SW 1271 (cell line): ENCODE measurements at regions not wholly inside any gene's neighbourhood (a gene's known extent, or its start where the extent isn't known, plus 50 kb on each side); places are given as distances from the start of the nearest gene placed in this dataset.
"Not testable (repeated sequence)": the region's sequence is repeated elsewhere in the genome, so short reads cannot be mapped to it uniquely, and the experiment has no call there.

ENCODE experiments used
- DNase-seq, 2 experiments: peaks; one replicate each; lab custom pipeline; 2025; lab: John Stamatoyannopoulos, UW

- no peak for DNase-seq
These were observed 162.3 kb upstream of the ARHGAP20 start for GRCh38 chr11:110874437-110875030.

DNA sequence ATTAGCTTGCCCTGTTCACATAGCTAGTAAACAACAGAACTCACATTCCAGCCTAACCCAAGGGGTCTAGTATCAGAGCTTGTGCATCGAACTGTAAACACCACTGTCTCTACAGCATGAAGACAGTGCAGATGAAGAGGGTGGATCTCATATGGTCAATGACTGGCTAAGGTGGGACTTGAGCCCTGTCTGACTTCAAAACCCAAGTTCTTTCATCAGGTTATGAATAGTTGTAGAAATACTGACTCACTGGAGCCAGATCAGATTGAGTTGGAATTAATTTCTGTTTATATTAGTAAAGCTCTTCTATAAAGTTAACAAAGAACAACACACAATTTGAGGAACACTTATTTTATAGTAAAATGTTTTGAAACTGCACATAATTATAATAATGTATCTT is 161.7 kb upstream of the ARHGAP20 start:
- no peak for DNase-seq

DNA sequence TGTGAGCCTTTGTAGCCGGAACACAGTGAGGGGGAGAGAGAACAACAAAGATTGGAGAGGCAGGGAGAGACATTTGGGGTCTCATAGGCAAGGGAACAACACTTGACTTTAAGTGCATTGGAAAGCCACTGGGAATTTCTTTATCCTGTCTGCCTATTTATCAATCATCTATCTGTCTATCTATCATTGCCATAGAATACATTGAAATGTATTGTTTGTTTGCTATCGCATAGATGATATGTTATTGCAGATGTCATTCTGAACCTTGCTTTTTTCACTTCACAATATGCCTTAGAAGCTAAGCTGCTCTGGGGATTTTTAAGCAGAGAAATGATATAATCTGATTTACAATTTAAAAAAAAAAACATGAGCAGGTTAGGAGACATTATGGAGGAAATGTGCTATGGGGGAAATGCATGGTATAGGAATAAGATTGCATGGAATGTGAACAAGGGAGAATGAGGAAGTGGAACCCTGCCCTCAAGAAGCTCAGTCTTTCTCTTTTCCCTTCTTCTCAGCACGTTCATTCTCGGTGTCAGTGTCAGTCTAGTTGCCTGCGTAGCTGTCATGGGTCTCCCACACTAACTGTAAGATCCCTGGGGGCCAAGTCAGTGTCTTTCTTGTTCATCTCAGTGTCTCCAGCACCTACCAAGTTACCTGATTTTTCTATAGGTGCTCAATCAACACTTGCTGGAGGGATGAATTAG is 158.7 kb upstream of the ARHGAP20 start:
- no peak for DNase-seq

DNA sequence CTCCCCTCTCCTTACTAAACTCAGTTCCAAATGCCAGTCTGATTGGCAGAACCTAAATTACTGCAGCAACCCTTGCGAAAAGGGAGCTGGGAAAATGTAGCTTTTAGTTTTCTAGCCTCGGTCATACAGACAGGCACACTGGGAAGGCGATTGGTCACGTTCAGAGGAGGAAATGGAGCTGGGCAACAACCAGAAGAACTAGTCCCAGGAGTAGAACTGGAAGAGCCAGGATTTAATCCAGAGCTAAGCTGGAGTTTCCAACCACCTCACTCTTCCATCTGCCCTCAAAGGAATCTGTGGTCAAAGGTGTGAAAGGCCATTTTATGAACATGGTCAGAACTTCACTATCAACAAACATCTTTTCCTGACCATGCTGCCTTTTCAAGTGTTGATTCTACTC is 155.7 kb upstream of the ARHGAP20 start:
- DNase-seq: no peak

DNA sequence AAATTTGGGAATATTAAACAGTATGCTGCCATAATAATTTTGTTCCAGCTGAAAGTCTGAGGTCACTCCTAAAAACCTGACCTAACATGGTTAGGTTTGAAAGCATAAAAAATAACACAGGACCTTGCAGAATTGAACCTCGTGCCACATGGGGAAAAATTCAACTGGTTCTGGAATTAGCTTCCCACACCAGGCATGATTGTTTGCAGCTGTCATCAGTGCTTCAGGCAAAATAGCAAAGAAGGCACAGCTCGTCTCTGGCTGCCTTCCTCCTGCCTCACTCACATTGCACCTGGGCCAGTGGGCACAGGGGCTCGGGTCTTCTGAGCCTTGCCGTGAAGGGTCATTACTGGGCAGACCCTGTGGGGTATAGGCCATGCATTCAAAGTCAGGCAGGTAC is 153.8 kb upstream of the ARHGAP20 start:
- no peak for DNase-seq

GRCh38 chr11:110862407-110862806 is 150.2 kb upstream of the ARHGAP20 start:
- DNase-seq: no peak

GRCh38 chr11:110860461-110860860 is 148.2 kb upstream of the ARHGAP20 start:
- DNase-seq: no peak

GRCh38 chr11:110859998-110860397 is 147.8 kb upstream of the ARHGAP20 start:
- no peak for DNase-seq

GRCh38 chr11:110859240-110859840 is 147.1 kb upstream of the ARHGAP20 start:
- DNase-seq: no peak

DNA sequence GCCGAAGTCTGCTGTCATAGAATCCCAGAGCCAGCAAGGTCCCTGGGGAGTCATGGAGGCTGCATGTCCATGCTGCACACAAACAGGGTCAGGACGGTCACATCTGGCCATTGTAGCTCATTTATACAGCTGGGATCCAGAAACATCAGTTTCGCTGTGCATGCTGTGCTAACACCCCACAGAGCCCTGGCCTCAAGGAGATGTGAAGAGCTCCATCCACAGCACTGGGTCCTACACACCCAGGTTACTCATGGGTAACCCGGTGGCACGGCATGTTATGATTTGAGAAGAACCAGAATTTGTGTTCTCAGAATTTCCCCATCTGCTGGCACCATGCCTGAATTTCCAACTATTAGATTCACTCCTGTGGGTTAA is 146.3 kb upstream of the ARHGAP20 start:
- DNase-seq: no peak

DNA sequence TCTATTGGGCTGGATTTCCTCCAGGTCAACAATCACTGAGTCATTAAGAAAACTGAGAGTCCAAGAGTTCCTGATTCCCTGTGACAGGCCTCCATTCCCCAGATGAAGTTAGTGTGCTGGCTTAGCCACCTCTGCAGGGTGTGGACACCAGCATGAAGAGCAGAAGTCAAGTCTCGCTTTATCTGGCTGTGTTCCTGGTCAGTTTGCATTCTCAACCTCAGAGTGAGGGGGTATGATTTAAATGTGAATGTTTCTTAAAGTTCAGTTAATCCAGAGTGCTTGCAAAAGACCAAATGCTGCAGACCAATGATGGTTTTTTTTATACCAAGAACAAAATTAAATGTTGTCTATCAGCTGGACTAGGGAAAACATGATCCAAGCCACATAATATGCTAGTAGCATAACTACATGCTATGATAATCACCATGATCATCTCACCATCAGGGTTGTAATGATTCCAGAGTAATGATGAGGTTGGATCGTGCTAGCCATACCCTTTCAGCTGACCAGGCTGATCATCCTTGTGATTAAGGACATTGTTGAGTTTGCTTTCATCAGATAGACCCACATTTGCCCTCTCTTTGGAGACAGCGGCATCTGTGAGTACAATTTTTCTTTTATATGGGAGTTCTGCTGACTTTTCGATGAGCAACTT is 145.8 kb upstream of the ARHGAP20 start:
- no peak for DNase-seq

DNA sequence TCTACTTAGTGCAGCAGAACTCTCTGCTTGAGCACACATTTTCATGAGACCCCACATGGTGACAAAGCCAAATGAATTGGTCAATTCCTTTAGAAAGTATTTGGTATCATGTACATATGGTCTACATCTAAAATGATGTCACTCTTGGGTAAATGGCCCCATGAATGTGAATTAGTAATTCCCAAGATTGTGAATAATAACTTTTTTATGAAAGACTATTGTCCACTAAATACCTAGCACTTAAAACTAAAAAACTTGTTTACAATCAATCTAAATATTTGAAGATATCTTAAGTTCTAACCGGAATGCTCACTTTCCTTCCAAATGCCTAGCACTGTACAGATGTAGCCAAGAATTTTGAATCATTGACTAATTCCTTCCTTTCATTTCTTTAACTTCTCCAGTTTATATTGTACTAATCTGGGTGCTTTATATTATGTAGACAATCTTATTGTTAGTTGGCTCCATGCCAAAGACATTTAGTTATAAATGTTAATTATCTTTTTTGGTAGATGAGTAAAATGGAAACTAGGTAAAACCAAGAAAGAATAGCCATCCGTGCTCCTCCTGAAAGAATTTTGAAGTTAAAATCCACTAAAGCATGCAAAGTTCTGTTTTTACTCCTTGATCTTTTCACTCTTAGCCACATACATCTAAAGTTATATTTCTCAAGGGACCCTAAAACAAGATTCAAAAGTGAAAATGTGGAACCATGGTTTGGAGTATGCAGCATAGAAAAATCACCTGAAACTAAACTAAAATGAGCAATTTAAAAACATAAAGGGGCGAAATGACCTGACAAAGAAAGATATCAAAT is 145.0 kb upstream of the ARHGAP20 start:
- DNase-seq: no peak

DNA sequence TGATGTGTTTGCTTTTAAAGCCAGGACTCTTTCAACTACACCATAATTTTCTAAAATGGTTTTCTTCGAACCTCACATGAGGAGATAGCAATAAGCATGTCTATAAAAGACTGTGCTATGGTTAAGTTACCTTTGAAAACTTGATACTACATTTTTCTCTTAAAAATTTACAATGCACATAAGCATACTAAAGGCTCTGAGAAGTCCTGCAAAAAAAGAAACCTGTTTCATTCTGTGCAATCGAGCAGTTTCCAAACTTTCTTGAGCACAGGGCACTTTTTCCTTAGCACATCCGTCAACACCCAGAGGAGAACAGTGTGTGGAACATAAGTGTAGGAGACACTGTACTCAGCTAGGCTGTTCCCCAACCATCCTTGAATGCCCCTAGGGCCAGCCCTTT is 144.1 kb upstream of the ARHGAP20 start:
- no peak for DNase-seq

DNA sequence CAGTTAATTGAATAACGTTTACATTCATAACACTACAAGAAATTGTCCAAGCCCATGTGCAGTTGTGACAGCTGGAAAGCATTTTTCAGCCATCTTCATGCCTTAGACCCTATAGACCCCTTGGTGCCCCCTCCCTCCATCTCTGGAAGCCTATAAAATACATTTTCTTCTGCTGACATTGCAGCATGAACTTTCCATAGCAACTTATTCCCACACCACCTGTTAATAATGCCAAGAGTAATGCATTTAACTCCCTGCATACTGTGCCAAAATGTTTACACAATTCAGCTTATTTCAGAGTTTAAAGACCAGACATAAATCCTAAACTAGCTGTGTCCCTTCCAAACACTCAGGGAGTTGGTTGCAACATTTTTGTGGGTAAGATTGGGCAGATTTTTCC is 143.0 kb upstream of the ARHGAP20 start:
- no peak for DNase-seq

- DNase-seq: no peak
These were observed 140.8 kb upstream of the ARHGAP20 start for GRCh38 chr11:110852921-110853490.

DNA sequence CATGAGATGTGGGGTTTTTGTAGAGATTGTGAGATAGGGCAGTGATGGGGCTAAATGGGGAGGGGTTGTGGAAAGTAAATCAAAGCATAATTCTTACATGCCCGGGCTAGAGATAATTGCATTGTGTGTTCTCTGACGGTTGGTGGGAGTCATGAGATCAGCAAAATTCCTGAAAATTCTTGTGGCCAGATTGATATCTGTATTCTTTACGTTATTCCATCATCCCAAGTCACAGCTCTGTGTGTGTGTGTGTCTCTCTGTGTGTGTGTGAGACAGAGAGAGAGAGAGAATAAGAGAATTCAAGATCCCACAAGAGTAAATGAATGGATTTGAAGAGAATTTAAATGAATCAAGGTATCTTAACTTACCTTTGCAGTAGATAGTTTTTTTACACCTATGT is 138.6 kb upstream of the ARHGAP20 start:
- DNase-seq: no peak

GRCh38 chr11:110843053-110843452 is 130.8 kb upstream of the ARHGAP20 start:
- not testable (repeated sequence) for DNase-seq

GRCh38 chr11:110838808-110839207 is 126.6 kb upstream of the ARHGAP20 start:
- DNase-seq: no peak

GRCh38 chr11:110837603-110838002 is 125.4 kb upstream of the ARHGAP20 start:
- DNase-seq: no peak

GRCh38 chr11:110835106-110835505 is 122.9 kb upstream of the ARHGAP20 start:
- DNase-seq: no peak

DNA sequence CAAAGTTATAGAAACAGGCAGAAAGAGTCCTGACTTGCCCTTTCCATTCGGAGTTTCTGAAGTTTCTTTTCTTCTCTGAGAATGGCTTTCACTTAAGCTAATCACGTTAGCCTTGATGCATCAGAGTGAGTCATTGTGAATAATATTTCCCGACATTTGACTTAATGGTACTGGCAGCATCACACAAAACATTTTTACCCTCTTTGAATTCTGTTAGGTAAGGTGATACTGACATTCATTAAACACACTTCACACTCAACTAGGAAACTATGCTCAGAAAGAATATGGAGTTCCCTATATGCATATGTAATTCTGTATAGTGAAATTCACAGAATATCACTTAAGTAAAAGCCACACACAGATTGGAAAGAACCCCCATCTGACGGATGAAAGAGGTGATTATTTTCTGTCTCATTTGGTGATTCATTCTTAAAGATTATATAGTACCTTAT is 120.8 kb upstream of the ARHGAP20 start:
- no peak for DNase-seq

DNA sequence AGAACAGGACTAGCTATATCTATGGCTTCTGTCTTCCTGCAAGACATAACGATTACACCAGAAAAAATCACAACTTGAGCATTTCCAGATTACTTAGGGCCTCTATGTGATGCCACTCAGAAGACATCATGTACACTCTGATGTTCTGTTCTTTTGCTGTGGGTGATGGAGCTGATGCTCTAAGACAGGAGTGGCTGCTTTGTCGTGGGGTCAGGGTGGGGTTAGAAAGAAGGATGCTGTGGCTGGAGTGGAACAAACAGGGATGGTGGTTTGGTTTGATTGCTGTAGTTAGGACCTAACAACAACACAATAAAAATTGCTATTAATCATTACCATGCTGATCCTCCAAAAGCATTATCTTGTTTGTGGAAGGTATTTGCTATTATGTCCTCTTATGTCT is 120.3 kb upstream of the ARHGAP20 start:
- no peak for DNase-seq
